HEK293T (cell line): ENCODE measurements at regions not wholly inside any gene's neighbourhood (a gene's known extent, or its start where the extent isn't known, plus 50 kb on each side); places are given as distances from the start of the nearest gene placed in this dataset.
A peak's percentile ranks its signal among the peaks of the same experiment; 100 is the strongest.
"Not testable (repeated sequence)": the region's sequence is repeated elsewhere in the genome, so short reads cannot be mapped to it uniquely, and the experiment has no call there.

Experiments
- CTCF ChIA-PET: fragments of 350-600 bp; formaldehyde crosslinking; extraction: SDS; loops from one replicate; lab custom pipeline; 2021; ENCODE audit warnings: antibody characterized with exemption, inconsistent platforms; lab: Yijun Ruan, JAX
- POLR2A ChIA-PET: fragments of 350-600 bp; formaldehyde crosslinking; extraction: SDS; loops from one replicate; lab custom pipeline; 2020; ENCODE audit warnings: antibody characterized with exemption, inconsistent platforms; lab: Yijun Ruan, JAX
- DNase-seq: peaks from one replicate; pipeline ENCODE4 v3.0.0; 2012; ENCODE audit warnings: mixed read lengths; ENCODE audit errors: extremely low spot score
- BHLHE40 ChIP-seq: fragments of 450-650 bp; IDR thresholded peaks from 2 replicates; pipeline ENCODE4 v1.6.1; 2016; ENCODE audit warnings: mild to moderate bottlenecking, moderate library complexity, borderline replicate concordance
- CTBP1 ChIP-seq: fragments of 450-650 bp; IDR thresholded peaks from 2 replicates; pipeline ENCODE4 v1.6.1; 2016; ENCODE audit warnings: borderline replicate concordance
- ELF4 ChIP-seq: fragments of 450-650 bp; IDR thresholded peaks from 2 replicates; pipeline ENCODE4 v1.6.1; 2017; ENCODE audit warnings: antibody characterized with exemption
- FOXA1 ChIP-seq: fragments of 450-650 bp; IDR thresholded peaks from 2 replicates; pipeline ENCODE4 v1.6.1; 2016; ENCODE audit warnings: mild to moderate bottlenecking
- FOXK2 ChIP-seq: fragments of 450-650 bp; IDR thresholded peaks from 2 replicates; pipeline ENCODE4 v1.6.1; 2016; ENCODE audit warnings: mild to moderate bottlenecking
- FOXM1 ChIP-seq: fragments of 450-650 bp; IDR thresholded peaks from 2 replicates; pipeline ENCODE4 v1.6.1; 2017; ENCODE audit warnings: mild to moderate bottlenecking, borderline replicate concordance
- HDGF ChIP-seq: fragments of 450-650 bp; IDR thresholded peaks from 2 replicates; pipeline ENCODE4 v1.6.1; 2017; ENCODE audit warnings: antibody characterized with exemption, borderline replicate concordance
- L3MBTL2 ChIP-seq: fragments of 450-650 bp; conservative IDR thresholded peaks from 2 replicates; pipeline ENCODE4 v1.6.1; 2016; ENCODE audit warnings: mild to moderate bottlenecking
- LEF1 ChIP-seq: fragments of 450-650 bp; IDR thresholded peaks from 2 replicates; pipeline ENCODE4 v1.6.1; 2017; ENCODE audit warnings: mild to moderate bottlenecking, borderline replicate concordance
- NFRKB ChIP-seq: fragments of 450-650 bp; IDR thresholded peaks from 2 replicates; pipeline ENCODE4 v1.6.1; 2016; ENCODE audit warnings: mild to moderate bottlenecking, moderate library complexity
- SP1 ChIP-seq: fragments of 450-650 bp; IDR thresholded peaks from 2 replicates; pipeline ENCODE4 v1.6.1; 2017
- SUZ12 ChIP-seq: fragments of 450-650 bp; IDR thresholded peaks from 2 replicates; pipeline ENCODE4 v1.6.1; 2016; ENCODE audit warnings: mild to moderate bottlenecking
- TARDBP ChIP-seq: fragments of 450-650 bp; IDR thresholded peaks from 2 replicates; pipeline ENCODE4 v1.6.1; 2016
- ZNF384 ChIP-seq: fragments of 450-650 bp; IDR thresholded peaks from 2 replicates; pipeline ENCODE4 v1.6.1; 2016
- TF ChIP-seq, protein P1 (sequence below): fragments of 450-650 bp; IDR thresholded peaks from 2 replicates; pipeline ENCODE4 v1.6.1; 2016

DNA sequence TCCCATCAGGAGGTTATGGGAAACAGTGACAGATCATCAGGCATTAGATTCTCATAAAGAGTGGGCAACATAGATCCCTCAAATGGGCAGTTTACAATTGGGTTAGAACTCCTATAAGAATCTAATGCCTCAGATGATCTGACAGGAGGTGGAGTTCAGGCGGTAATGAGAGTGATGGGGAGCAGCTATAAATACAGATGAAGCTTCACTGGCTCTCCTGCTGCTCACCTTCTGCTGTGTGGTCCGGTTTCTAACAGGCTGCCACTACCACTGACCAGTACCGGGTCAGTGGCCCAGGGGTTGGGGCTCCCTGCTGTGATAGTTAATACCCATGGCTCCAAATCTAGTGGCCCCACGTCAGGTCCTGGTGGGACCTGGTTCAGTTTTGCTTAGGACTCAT is 135.7 kb downstream of the OR2B2 start:
- no peak for DNase-seq
- POLR2A ChIA-PET: interaction anchor here (0.5 to 1.0 kb wide), 2 partner anchors 117 to 232 kb away, joined by 3 read pairs; a partner anchor contains a TSS
- no peak for TF ChIP-seq CTBP1
- no peak for TF ChIP-seq ELF4
- no peak for TF ChIP-seq FOXM1
- TF ChIP-seq LEF1: no peak
- TF ChIP-seq SUZ12: no peak
- no peak for TF ChIP-seq NFRKB
- no peak for TF ChIP-seq L3MBTL2
- TF ChIP-seq HDGF: no peak
- TF ChIP-seq, protein P1, sequence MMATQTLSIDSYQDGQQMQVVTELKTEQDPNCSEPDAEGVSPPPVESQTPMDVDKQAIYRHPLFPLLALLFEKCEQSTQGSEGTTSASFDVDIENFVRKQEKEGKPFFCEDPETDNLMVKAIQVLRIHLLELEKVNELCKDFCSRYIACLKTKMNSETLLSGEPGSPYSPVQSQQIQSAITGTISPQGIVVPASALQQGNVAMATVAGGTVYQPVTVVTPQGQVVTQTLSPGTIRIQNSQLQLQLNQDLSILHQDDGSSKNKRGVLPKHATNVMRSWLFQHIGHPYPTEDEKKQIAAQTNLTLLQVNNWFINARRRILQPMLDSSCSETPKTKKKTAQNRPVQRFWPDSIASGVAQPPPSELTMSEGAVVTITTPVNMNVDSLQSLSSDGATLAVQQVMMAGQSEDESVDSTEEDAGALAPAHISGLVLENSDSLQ: no peak
- TF ChIP-seq TARDBP: no peak
- no peak for TF ChIP-seq BHLHE40
- no peak for TF ChIP-seq ZNF384
- CTCF ChIA-PET: no interaction called here

DNA sequence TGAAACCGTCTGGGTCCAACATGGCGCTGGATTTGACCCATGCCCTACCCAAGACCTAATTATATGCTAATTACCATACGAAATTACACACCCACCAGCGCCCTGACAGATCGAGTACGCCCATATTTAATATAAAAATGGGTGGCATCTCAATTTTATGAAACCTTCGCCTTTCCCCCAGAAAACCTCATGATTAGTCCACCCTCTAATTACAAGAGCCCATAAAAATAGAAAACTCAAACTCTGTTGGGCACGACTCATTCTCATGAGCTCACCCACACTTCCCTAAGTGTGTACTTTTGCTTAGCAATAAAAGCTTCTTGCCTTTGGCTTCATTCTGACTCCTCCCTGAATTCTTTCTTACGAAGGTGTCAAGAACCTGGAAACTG is 136.4 kb downstream of the OR2B2 start:
- CTCF ChIA-PET: no interaction called here

DNA sequence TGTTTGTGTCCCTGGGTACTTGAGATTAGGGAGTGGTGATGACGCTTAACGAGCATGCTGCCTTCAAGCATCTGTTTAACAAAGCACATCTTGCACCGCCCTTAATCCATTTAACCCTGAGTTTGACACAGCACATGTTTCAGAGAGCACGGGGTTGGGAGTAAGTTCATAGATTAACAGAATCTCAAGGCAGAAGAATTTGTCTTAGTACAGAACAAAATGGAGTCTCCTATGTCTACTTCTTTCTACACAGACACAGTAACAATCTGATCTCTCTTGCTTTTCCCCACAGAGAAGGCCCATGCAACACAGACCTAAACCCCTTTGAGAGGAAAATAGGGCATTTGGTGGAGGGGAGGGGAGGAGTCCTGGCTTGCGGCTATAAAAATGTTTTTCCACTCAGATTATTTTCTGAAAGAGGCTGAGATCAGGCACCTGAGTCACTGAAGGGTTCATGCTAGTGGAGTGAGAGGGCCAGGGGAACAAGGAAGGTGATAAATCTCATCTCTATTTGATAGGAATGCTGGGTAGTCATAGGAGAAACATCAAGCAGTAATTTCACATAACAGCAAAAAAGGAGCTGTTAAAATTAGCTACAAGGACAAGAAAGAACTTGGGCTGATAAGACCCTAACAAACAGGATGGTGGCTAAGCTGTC is 136.9 kb downstream of the OR2B2 start:
- POLR2A ChIA-PET: interaction anchor here (1.0 kb wide), 1 partner anchor 118 kb away, joined by 3 read pairs; a partner anchor contains a TSS
- DNase-seq, CTCF ChIA-PET: not testable (repeated sequence)

More for the DNA sequence above, 136.4 kb downstream of the OR2B2 start:
- no peak for TF ChIP-seq SP1
- no peak for TF ChIP-seq FOXA1
- no peak for TF ChIP-seq ZNF384
- no peak for TF ChIP-seq NFRKB
- TF ChIP-seq CTBP1: no peak
- TF ChIP-seq, protein P1: no peak
- TF ChIP-seq FOXM1: no peak
- TF ChIP-seq L3MBTL2: no peak
- TF ChIP-seq HDGF: no peak
- no peak for TF ChIP-seq ELF4
- no peak for TF ChIP-seq TARDBP
- no peak for TF ChIP-seq FOXK2
- TF ChIP-seq SUZ12: no peak
- no peak for TF ChIP-seq BHLHE40
- no peak for DNase-seq
- POLR2A ChIA-PET: interaction anchor here (0.5 to 1.0 kb wide), 2 partner anchors 117 to 231 kb away, joined by 3 read pairs; a partner anchor contains a TSS

DNA sequence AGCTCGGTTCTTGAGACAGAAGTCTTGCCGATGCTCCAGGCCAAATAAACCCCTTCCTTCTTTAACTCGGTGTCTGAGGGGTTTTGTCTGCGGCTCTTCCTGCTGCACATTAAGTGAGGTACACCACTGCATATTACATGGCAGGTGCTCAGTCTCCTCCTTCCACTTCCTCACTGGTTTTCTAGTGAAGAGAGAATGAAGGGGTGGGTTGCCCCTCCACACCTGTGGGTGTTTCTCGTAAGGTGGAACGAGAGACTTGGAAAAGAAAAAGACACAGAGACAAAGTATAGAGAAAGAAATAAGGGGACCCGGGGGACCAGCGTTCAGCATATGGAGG is 138.0 kb downstream of the OR2B2 start:
- CTCF ChIA-PET, POLR2A ChIA-PET, DNase-seq: not testable (repeated sequence)

DNA sequence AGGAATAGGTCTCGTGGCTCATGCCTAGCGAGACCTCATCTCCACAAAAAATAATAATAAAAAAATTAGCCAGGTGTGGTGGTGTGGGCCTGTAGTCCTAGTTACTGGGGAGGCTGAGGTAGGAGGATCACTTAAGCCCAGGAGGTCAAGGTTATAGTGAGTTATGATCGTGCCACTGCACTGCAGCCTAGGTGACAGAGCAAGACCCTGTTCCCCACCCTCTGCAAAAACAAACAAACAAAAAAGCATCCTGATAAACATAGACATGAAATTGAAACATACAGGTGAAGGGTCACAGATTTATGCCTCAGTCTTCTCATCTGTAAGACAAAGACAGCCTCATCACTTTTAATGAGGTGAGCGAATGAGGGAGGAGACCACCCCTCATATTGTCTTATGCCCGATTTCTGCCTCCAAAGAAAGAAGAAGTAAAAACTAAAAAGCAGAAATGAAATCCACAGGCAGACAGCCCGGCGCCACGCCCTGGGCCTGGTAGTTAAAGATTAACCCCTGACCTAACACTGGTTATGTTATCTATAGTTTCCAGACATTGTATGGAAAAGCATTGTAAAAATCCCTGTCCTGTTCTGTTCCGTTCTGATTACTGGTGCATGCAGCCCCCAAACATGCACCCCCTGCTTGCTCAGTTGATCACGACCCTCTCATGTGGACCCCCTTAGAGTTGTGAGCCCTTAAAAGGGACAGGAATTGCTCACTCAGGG is 138.5 kb downstream of the OR2B2 start:
- ChIA-PET POLR2A (interaction anchor here (1.1 to 3.2 kb wide), 6 partner anchors 8 to 229 kb away, joined by 4 to 31 read pairs (median 7); a partner anchor contains a TSS), CTCF (interaction anchor here (0.9 to 1.9 kb wide), 6 partner anchors 8 to 613 kb away, joined by 3 to 16 read pairs (median 9); no protein-coding TSS in a partner anchor)
- not testable (repeated sequence) for DNase-seq

DNA sequence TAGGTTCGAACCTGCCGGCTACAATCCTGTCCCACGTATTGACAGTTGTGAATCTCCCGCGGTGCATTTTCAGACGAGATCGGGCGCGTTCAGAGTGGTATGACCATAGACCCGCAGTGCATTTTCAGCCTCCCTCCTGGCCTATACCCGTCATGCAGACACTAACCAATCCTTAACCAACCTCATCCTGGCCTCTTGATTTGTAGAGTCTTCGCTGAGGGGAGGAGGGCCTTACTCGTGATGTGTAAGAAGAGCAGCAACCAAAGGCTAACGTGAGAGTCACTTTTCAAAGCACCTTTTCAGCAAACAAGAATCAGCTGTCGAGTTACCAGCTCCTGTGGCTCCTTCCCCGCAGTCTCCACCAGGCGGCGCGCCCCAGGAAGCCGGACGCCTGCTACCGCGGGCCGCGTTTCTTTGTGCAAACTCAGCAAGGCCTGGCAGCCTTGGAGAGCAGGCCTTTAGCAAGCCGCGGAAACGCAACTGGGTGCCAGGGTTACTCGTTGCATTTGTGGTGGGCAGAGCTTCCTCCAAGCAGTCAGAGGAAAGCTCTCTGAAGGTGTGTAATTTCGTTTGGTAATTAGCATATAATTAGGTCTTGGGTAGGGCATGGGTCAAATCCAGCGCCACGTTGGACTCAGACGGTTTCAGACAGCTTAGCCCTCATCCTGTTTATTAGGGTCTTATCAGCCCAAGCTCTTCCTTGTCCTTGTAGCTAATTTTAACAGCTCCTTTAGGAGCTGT is 139.8 kb downstream of the OR2B2 start:
- ChIA-PET CTCF (interaction anchor here (0.5 to 1.9 kb wide), 16 partner anchors 9 to 611 kb away, joined by 3 to 16 read pairs (median 4); no protein-coding TSS in a partner anchor), POLR2A (interaction anchor here (0.7 to 3.2 kb wide), 20 partner anchors 10 to 1538 kb away, joined by 3 to 31 read pairs (median 6); a partner anchor contains a TSS)
- TF ChIP-seq L3MBTL2 (peak; percentile 92), FOXM1 (no peak)
- TF ChIP-seq, protein P1: peak; percentile 44; the same call in 1 of the 2 replicates
- DNase-seq: peak; percentile 86
